Loucy (cell line): ENCODE measurements at regions not wholly inside any gene's neighbourhood (a gene's known extent, or its start where the extent isn't known, plus 50 kb on each side); places are given as distances from the start of the nearest gene placed in this dataset.

ENCODE experiments used
- CTCF ChIP-seq: fragments of 200-600 bp; sonication (generic); conservative IDR thresholded peaks from 2 replicates; pipeline ENCODE4 v1.5.1; 2014; ENCODE audit warnings: mild to moderate bottlenecking, antibody characterized with exemption, low read length
- EZH2phosphoT487 ChIP-seq: fragments of 200-600 bp; IDR thresholded peaks from 2 replicates; pipeline ENCODE4 v1.6.1; 2018; ENCODE audit warnings: antibody characterized with exemption, mild to moderate bottlenecking, moderate library complexity, borderline replicate concordance

- TF ChIP-seq EZH2phosphoT487 (no peak), CTCF (no peak)
Measured at GRCh38 chr1:69319287-69319686, 248.4 kb upstream of the LRRC7 start.
